ENCODE measurements at regions not wholly inside any gene's neighbourhood (a gene's known extent, or its start where the extent isn't known, plus 50 kb on each side); places are given as distances from the start of the nearest gene placed in this dataset.
"Not testable (repeated sequence)": the region's sequence is repeated elsewhere in the genome, so short reads cannot be mapped to it uniquely, and the experiment has no call there.

GRCh38 chr4:177187371-177187770 lies 122.3 kb upstream of the NEIL3 start:
- Histone ChIP-seq H3K4me3 (ENCODE audit: low read depth, low read length) (no peak overlapping the region), H3K27me3 (ENCODE audit: control insufficient read depth, insufficient read depth, low read length) (no peaks in the 10 kb centered on the region), H3K36me3 (ENCODE audit: control insufficient read depth, insufficient read depth, low read length) (no peaks in the 10 kb centered on the region)
- TF ChIP-seq, protein P1, sequence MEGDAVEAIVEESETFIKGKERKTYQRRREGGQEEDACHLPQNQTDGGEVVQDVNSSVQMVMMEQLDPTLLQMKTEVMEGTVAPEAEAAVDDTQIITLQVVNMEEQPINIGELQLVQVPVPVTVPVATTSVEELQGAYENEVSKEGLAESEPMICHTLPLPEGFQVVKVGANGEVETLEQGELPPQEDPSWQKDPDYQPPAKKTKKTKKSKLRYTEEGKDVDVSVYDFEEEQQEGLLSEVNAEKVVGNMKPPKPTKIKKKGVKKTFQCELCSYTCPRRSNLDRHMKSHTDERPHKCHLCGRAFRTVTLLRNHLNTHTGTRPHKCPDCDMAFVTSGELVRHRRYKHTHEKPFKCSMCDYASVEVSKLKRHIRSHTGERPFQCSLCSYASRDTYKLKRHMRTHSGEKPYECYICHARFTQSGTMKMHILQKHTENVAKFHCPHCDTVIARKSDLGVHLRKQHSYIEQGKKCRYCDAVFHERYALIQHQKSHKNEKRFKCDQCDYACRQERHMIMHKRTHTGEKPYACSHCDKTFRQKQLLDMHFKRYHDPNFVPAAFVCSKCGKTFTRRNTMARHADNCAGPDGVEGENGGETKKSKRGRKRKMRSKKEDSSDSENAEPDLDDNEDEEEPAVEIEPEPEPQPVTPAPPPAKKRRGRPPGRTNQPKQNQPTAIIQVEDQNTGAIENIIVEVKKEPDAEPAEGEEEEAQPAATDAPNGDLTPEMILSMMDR (IDR thresholded peaks at IDR 0.05; ENCODE audit: insufficient read depth, low read length, poor library complexity, severe bottlenecking) = no peak
- DNase-seq (ENCODE audit: low read depth) = no peak

- TF ChIP-seq, protein P1 (IDR thresholded peaks at IDR 0.05; ENCODE audit: insufficient read depth, low read length, poor library complexity, severe bottlenecking) = no peak
- H3K36me3 ChIP-seq (ENCODE audit: control insufficient read depth, insufficient read depth, low read length) = no peaks in the 10 kb centered on the region
- H3K4me3 ChIP-seq (ENCODE audit: low read depth, low read length) = no peak overlapping the region
- H3K27me3 ChIP-seq (ENCODE audit: control insufficient read depth, insufficient read depth, low read length) = no peaks in the 10 kb centered on the region
- peak; percentile 32 for DNase-seq (ENCODE audit: low read depth)
Measured at GRCh38 chr4:177190995-177191580, 118.6 kb upstream of the NEIL3 start.

DNA sequence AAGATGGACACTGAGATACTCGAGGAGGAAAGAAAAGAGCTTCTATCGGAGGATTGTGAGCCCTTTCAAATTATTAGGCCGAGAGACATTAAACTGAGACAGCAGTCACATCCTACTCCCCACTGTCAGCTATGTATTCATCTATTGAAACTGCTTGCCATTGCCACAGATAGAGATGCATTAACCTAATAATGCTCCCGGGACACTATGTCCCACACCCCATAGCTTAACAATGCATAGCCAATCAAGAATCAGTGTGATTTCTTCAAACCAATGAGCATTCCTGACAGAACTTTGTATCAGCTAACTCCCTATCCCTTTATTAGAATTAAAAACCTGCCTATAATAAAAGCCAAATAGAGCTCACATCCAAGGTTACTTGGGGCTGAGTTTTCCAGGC lies 118.1 kb upstream of the NEIL3 start:
- TF ChIP-seq, protein P1 (IDR thresholded peaks at IDR 0.05; ENCODE audit: insufficient read depth, low read length, poor library complexity, severe bottlenecking) = no peak
- DNase-seq (ENCODE audit: low read depth) = no peak
- Histone ChIP-seq H3K36me3 (ENCODE audit: control insufficient read depth, insufficient read depth, low read length) (no peaks in the 10 kb centered on the region), H3K27me3 (ENCODE audit: control insufficient read depth, insufficient read depth, low read length) (no peaks in the 10 kb centered on the region), H3K4me3 (ENCODE audit: low read depth, low read length) (no peak overlapping the region)

- no peaks in the 10 kb centered on the region for H3K27me3 ChIP-seq (ENCODE audit: control insufficient read depth, insufficient read depth, low read length)
- DNase-seq (ENCODE audit: low read depth) = no peak
- TF ChIP-seq, protein P1 (IDR thresholded peaks at IDR 0.05; ENCODE audit: insufficient read depth, low read length, poor library complexity, severe bottlenecking) = no peak
- no peaks in the 10 kb centered on the region for H3K36me3 ChIP-seq (ENCODE audit: control insufficient read depth, insufficient read depth, low read length)
- H3K4me3 ChIP-seq (ENCODE audit: low read depth, low read length) = no peak overlapping the region
Measured at GRCh38 chr4:177191991-177192390, 117.7 kb upstream of the NEIL3 start.

DNA sequence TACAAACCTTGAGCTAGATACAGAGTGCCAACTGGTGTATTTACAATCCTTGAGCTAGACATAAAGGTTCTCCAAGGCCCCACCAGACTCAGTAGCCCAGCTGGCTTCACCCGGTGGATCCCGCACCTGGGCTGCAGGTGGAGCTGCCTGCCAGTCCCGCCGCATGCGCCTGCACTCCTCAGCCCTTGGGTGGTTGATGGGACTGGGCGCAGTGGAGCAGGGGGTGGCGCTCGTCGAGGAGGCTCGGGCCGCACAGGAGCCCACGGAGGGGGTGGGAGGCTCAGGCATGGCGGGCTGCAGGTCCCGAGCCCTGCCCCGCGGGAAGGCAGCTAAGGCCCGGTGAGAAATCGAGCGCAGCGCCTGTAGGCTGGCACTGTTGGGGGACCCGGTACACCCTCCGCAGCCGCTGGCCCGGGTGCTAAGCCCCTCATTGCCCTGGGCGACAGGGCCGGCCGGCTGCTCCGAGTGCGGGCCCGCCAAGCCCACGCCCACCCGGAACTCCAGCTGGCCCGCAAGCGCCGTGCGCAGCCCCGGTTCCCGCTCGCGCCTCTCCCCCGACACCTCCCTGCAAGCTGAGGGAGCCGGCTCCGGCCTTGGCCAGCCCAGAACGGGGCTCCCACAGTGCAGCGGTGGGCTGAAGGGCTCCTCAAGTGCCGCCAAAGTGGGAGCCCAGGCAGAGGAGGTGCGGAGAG lies 116.5 kb upstream of the NEIL3 start:
- not testable (repeated sequence) for DNase-seq (ENCODE audit: low read depth); H3K36me3 ChIP-seq (ENCODE audit: control insufficient read depth, insufficient read depth, low read length); H3K4me3 ChIP-seq (ENCODE audit: low read depth, low read length); H3K27me3 ChIP-seq (ENCODE audit: control insufficient read depth, insufficient read depth, low read length)

- Histone ChIP-seq H3K4me3 (ENCODE audit: low read depth, low read length) (no peak overlapping the region), H3K27me3 (ENCODE audit: control insufficient read depth, insufficient read depth, low read length) (no peaks in the 10 kb centered on the region), H3K36me3 (ENCODE audit: control insufficient read depth, insufficient read depth, low read length) (no peaks in the 10 kb centered on the region)
- TF ChIP-seq, protein P1 (IDR thresholded peaks at IDR 0.05; ENCODE audit: insufficient read depth, low read length, poor library complexity, severe bottlenecking) = no peak
- no peak for DNase-seq (ENCODE audit: low read depth)
Measured at GRCh38 chr4:177194906-177195305, 114.8 kb upstream of the NEIL3 start.
